ENCODE measurements at regions not wholly inside any gene's neighbourhood (a gene's known extent, or its start where the extent isn't known, plus 50 kb on each side); places are given as distances from the start of the nearest gene placed in this dataset.

DNA sequence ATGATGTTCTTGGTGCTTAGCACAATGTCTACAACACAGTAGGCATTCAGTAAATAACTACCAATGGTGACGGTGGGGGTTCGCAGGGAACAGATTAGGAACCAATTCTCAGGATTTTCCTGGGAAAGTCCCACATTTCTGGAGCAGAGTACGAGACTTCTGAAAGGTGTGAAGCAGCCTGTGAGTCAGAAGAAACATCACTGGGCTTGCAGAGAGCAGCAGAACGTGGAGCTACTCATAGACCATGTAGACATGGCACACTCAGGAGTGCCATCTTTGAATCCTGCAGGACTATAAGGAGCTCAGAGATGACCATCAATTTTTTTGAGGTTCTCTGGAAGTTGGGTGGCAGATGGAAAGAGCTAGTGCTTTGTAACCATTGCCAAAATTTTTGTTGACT, 106.6 kb upstream of the ANKRD55 start:
- no peak for DNase-seq

DNA sequence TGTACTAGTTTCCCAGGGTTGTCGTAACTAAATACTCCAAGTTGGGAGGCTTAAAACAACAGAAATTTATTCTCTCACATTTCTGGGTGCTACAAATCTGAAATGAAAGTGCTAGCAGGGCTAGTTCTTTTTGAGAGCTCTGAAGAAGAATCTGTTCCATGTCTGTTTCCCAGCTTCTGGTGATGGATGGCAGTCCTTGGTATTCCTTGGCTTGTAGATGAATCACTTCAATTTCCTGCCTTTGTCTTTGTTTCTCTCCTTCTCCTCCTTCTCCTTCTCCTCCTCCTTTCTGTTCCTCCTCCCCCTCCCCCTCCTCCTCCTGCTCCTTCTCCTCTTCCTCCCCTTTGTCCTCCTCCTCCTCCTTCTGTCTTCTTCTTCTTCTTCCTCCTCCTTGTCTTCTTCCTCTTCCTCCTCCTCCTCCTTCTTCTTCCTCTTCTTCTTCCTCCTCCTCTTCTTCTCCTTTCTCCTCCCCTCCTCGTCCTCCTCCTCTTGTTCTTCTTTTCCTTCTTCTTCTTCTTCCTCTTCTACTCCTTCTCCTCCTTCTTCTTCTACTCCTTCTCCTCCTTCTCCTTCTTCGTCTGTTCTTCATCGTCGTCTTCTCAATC, 104.7 kb upstream of the ANKRD55 start:
- DNase-seq: no peak

DNA sequence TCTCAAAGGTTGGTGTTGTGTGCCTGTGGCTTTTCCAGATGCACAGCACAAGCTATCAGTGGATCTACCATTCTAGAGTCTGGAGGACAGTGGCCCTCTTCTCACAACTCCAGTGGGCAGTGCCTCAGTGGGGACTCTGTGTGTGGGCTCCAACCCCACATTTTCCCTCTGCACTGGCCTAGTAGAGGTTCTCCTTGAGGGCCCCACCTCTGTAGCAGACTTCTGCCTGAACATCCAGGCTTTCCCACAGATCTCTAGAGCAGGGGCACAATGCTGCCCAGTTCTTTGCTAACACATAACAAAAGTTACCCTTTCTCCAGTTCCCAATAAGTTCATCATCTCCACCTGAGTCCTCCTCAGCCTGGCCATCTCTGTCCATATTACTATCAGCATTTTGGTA, 102.1 kb upstream of the ANKRD55 start:
- DNase-seq: no peak

DNA sequence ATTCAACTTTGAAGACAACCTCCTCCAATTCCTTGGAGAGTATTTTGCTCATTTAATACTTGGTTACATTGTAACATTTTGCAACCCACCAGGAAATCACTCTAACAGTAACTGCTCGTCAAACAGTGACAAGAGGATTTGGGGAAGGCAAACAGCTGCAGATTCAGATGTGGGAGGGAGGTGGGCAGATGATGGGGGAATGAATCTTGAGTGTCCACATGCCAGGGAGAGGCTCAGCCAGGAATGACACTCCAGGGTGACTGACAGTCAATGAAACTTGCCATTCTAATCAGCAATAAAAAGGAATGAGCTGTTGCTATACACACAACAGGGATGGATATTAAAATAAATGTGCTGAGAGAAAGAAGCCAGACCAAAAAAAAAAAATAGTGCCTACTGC, 97.7 kb upstream of the ANKRD55 start:
- DNase-seq: no peak

- no peak for DNase-seq
These were observed 97.0 kb upstream of the ANKRD55 start for GRCh38 chr5:56330167-56330566.

DNA sequence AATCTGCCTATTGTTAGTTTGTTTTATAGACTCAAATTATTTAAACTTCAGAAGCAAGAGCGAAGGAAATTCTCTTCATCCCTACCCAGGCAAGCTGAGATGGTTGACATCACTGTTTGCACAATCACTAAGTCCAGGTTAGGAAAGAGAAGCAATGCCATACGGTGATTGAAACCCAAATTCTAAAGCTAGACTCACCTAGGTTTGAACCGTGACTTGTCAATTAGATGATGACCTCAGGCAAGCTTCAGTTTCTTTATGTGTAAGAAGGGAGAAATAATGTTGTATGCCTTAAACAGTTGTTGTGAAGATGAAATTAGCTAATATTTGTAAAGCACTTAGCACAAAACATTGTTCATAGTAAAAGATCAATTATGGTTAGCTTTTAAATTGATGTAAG, 96.5 kb upstream of the ANKRD55 start:
- DNase-seq: no peak

- no peak for DNase-seq
These were observed 95.8 kb upstream of the ANKRD55 start for GRCh38 chr5:56328753-56329560.

DNA sequence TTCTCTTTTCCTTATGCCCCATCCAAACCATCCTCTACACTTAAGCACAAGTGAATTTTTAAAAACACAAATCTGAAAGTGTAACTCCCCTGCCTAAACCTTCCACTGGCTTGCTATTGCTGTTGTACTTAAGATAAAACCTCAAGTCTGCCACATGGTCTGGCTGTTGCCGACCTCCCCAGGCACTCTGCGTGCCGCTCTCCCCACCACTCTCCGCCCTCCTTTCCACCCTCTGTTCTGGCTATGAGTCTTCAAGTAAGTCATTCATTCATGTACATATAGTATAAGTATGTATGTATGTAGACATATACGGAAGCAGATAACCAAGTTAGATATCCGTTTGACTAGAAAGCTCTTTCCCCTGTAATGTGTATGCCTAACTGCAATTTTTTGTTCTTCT, 94.7 kb upstream of the ANKRD55 start:
- no peak for DNase-seq

- DNase-seq: no peak
These were observed 93.6 kb upstream of the ANKRD55 start for GRCh38 chr5:56326770-56327169.

GRCh38 chr5:56326116-56326515, 93.0 kb upstream of the ANKRD55 start:
- DNase-seq: no peak

- DNase-seq: no peak
These were observed 91.9 kb upstream of the ANKRD55 start for GRCh38 chr5:56325039-56325438.

DNA sequence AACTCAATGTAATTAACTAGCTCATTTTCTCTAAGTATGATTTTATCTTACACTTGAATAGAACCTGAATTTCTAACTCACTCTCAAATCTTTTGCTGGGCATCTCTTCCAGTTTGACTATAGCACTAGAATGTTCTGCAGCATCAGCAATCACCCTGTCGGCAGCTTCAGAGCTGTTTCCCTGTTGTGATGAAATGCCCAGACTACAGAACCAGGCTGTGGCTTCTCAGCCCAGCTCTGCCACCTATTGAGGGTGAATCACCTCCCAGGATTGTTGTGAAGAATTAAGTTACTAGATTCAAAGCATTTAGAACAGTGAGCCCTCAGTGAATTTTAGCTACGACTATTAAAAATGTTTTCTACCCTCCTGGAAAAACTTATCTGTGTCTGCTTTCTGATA, 90.4 kb upstream of the ANKRD55 start:
- DNase-seq: no peak

- DNase-seq: no peak
These were observed 89.5 kb upstream of the ANKRD55 start for GRCh38 chr5:56322592-56322991.

- no peak for DNase-seq
These were observed 88.2 kb upstream of the ANKRD55 start for GRCh38 chr5:56321236-56321881.

DNA sequence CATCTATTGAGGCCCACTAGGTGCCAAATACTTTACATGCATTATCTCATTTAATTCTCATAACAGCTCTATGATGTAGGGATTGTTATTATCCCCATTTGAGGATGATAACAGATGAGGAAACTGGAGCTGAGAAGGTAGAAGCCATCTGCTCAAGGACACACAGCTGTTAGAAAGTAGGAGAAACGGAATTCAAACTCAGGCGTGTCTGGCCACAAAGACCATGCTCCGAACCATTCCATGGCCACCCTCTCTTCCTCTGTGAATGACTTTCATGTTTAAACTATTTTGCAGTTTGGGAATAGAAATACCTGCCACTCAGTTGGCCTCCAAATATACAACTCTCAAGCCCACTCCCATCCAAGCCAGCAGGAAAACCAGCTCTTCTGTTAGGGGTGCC, 87.6 kb upstream of the ANKRD55 start:
- DNase-seq: no peak

GRCh38 chr5:56319526-56320181, 86.5 kb upstream of the ANKRD55 start:
- no peak for DNase-seq

DNA sequence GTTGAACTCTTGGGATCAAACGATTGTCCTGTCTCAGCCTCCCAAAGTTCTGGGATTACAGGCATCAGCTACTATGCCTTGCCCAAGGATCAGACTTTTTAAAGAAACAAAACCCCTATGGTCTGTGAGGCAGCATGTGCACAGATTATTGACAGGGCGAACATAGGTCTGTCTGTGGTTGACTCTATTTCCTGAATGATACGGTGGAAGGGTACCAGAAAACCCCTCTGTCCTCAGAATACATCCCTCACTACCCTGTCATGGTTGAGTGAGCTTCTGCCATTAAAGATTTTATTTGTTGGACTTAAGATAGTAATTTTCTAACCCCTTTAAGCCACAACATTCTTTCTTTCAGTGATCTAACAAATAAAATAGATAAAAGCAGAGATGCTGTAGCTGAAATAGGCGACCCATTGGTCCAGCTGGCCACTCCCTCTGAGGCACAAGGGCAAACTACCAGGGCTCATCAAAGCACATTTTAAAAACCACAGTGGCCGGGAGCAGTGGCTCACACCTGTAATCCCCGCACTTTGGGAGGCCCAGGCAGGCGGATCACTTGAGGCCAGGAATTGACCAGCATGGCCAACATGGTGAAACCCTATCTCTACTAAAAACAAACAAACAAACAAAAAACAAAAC, 84.9 kb upstream of the ANKRD55 start:
- no peak for DNase-seq

DNA sequence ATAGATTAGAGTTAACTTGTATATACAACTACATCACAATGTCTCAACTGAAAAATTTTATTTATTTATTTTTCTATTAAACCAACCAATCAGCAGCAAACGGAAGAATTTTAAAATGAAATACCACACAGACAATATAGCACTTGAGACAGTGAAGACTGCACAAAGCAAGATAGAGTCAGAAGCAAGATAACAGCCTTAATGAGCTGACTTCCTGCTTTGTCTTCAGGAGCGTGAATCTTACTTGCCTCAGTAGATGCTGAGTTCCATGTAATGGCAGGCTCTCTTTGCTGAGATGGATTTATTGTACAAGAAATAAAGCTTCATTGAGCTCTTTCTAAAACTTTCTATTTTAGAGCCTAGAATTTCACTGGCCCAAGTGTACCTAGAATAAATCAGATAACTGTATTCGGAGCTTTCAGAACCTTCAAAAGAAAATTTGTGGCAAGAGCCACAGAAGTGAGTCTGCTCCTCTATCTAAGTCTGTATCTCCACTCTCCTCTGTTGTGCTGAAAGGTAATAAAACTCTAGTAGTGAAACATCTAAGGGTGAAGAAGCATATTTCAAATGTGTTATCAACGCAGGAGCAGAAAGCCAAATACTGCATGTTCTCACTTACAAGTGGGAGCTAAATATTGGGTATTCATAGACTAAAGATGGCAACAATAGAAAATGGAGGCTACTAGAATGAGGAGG, 83.3 kb upstream of the ANKRD55 start:
- no peak for DNase-seq

DNA sequence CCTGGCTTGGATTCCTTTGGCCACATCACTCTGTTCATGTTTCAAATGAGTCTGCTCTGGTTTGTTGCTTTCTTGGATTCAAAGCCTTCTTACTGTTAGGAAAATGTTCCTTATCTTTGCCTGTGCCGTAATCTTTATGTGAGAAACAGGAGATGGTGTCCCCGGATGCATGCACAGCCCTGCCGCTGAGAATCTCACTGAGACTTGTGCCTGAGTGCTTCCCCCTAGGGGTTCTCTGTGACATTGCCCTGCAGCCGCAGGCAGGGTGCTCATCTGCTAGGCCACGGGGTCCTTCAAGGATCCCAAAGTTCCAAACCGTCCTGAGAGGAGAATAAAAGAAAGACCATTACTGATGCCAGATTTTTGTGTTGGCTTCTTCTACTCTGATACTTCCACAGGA, 81.4 kb upstream of the ANKRD55 start:
- no peak for DNase-seq

DNA sequence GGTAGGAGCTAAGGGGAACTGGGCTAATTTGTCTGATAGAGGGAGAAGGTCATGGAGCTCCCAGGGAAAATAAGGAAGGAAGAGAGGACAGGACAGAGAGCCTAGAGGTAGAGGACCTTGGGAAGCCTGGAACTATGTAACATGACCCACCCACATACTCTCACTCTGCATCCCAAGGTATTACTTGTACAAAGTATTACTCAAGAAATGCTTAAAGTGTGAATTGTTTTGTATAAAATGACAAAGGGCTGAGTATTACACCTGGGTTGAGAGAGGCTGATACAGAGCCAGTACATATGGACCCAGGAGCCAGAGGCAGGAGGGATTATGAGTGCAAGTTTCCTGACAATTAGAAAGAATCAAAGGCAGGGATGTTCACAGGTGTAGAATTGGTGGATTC, 80.5 kb upstream of the ANKRD55 start:
- no peak for DNase-seq

- no peak for DNase-seq
These were observed 79.9 kb upstream of the ANKRD55 start for GRCh38 chr5:56313004-56313531.

GRCh38 chr5:56311306-56311905, 78.3 kb upstream of the ANKRD55 start:
- no peak for DNase-seq

Measured in NCI-H510A treated with DMSO at 0.1 percent for 48 hours (cell line).